Mesenchymal stem cell (in vitro differentiated cells and primary cell): ENCODE measurements at regions not wholly inside any gene's neighbourhood (a gene's known extent, or its start where the extent isn't known, plus 50 kb on each side); places are given as distances from the start of the nearest gene placed in this dataset.

ENCODE experiments used
- DNase-seq: peaks from one replicate; pipeline ENCODE4 v3.0.0-alpha.2; 2013
- H2AFZ ChIP-seq: one replicate; pipeline ENCODE4 v1.6.1; 2013; ENCODE audit warnings: low read depth, mild to moderate bottlenecking, control low read depth, inconsistent platforms, low read length, moderate library complexity
- H2AK5ac ChIP-seq: 2 replicates; pipeline ENCODE4 v1.6.1; 2013; ENCODE audit warnings: low read length, moderate library complexity, mild to moderate bottlenecking, inconsistent platforms; ENCODE audit not compliant: severe bottlenecking
- H2BK120ac ChIP-seq: one replicate; pipeline ENCODE4 v1.6.1; 2013; ENCODE audit warnings: low read depth, mild to moderate bottlenecking, inconsistent platforms, low read length, moderate library complexity
- H2BK12ac ChIP-seq, 2 experiments: one replicate each; pipeline ENCODE4 v1.6.1; 2013; ENCODE audit warnings: inconsistent platforms in 2 of 2, low read length in 2 of 2, mild to moderate bottlenecking in 2 of 2, moderate library complexity in 2 of 2, control low read depth in 1 of 2
- H2BK15ac ChIP-seq: one replicate; pipeline ENCODE4 v1.6.1; 2013; ENCODE audit warnings: mild to moderate bottlenecking, low read depth, inconsistent platforms; ENCODE audit not compliant: poor library complexity, severe bottlenecking
- H2BK5ac ChIP-seq: 2 replicates; pipeline ENCODE4 v1.6.1; 2013; ENCODE audit warnings: low read depth, mild to moderate bottlenecking, low read length, control low read depth, inconsistent platforms; ENCODE audit not compliant: poor library complexity, severe bottlenecking
- H3K14ac ChIP-seq, 2 experiments: one replicate each; pipeline ENCODE4 v1.6.1; 2013; ENCODE audit warnings: inconsistent platforms in 2 of 2, low read length in 2 of 2, control low read depth in 1 of 2, mild to moderate bottlenecking in 1 of 2, moderate library complexity in 1 of 2
- H3K18ac ChIP-seq, 2 experiments: one replicate each; pipeline ENCODE4 v1.6.1; 2013; ENCODE audit warnings: inconsistent platforms in 2 of 2, low read length in 2 of 2, control low read depth in 1 of 2, low read depth in 1 of 2, mild to moderate bottlenecking in 1 of 2
- H3K23ac ChIP-seq, 2 experiments: one replicate each; pipeline ENCODE4 v1.6.1; 2013; ENCODE audit warnings: inconsistent platforms in 2 of 2, low read length in 2 of 2, mild to moderate bottlenecking in 2 of 2, moderate library complexity in 2 of 2, control low read depth in 1 of 2
- H3K27ac ChIP-seq: 2 replicates; pipeline ENCODE4 v1.5.1; 2013; ENCODE audit warnings: mild to moderate bottlenecking, moderate library complexity, low read length, control low read depth, inconsistent platforms; ENCODE audit not compliant: poor library complexity, severe bottlenecking
- H3K27me3 ChIP-seq, 2 experiments: 2 replicates each; pipeline versions ENCODE4 v1.6.1 to v1.7.0; 2013; ENCODE audit warnings: low read length in 2 of 2, mild to moderate bottlenecking in 2 of 2, moderate library complexity in 2 of 2, control low read depth in 1 of 2, inconsistent platforms in 1 of 2; ENCODE audit not compliant: control insufficient read depth in 1 of 2, insufficient read depth in 1 of 2
- H3K36me3 ChIP-seq, 2 experiments: 2 replicates each; pipeline versions ENCODE4 v1.6.1 to v1.7.0; 2013; ENCODE audit warnings: low read length in 2 of 2, control low read depth in 1 of 2, inconsistent platforms in 1 of 2, low read depth in 1 of 2, mild to moderate bottlenecking in 1 of 2; ENCODE audit not compliant: insufficient read depth in 2 of 2, control insufficient read depth in 1 of 2
- H3K4ac ChIP-seq, 2 experiments: one replicate each; pipeline ENCODE4 v1.6.1; 2013; ENCODE audit warnings: inconsistent platforms in 2 of 2, low read length in 2 of 2, mild to moderate bottlenecking in 2 of 2, moderate library complexity in 2 of 2, control low read depth in 1 of 2, low read depth in 1 of 2
- H3K4me1 ChIP-seq: 2 replicates; pipeline ENCODE4 v1.6.1; 2013; ENCODE audit warnings: low read depth, low read length, control low read depth; ENCODE audit not compliant: control insufficient read depth, insufficient read depth
- H3K4me2 ChIP-seq: 2 replicates; pipeline ENCODE4 v1.6.1; 2013; ENCODE audit warnings: low read length, mild to moderate bottlenecking, inconsistent platforms; ENCODE audit not compliant: poor library complexity, severe bottlenecking
- H3K4me3 ChIP-seq, 2 experiments: 2 replicates each; pipeline versions ENCODE4 v1.5.1 to v1.7.0; 2013; ENCODE audit warnings: low read length in 2 of 2, mild to moderate bottlenecking in 2 of 2, control low read depth in 1 of 2, low read depth in 1 of 2; ENCODE audit not compliant: insufficient read depth in 1 of 2
- H3K79me1 ChIP-seq: replicated peaks from 2 replicates; pipeline ENCODE4 v1.6.1; 2013; ENCODE audit warnings: mild to moderate bottlenecking, control low read depth, low read length, inconsistent platforms; ENCODE audit not compliant: poor library complexity, severe bottlenecking
- H3K9ac ChIP-seq: 2 replicates; pipeline ENCODE4 v1.7.0; 2013; ENCODE audit warnings: mild to moderate bottlenecking, low read length, moderate library complexity
- H3K9me3 ChIP-seq: 2 replicates; pipeline ENCODE4 v1.7.0; 2013; ENCODE audit warnings: mild to moderate bottlenecking, low read length; ENCODE audit not compliant: control insufficient read depth
- H4K8ac ChIP-seq: one replicate; pipeline ENCODE4 v1.6.1; 2013; ENCODE audit warnings: inconsistent platforms, mild to moderate bottlenecking, low read length, moderate library complexity
- H4K91ac ChIP-seq: one replicate; pipeline ENCODE4 v1.6.1; 2013; ENCODE audit warnings: mild to moderate bottlenecking, low read length, inconsistent platforms
- WGBS: methylation state at CpG from one replicate; pipeline ENCODE4 v1.1.7; 2013; ENCODE audit warnings: mixed read lengths; 5-methylcytosine and 5-hydroxymethylcytosine counted together

DNA sequence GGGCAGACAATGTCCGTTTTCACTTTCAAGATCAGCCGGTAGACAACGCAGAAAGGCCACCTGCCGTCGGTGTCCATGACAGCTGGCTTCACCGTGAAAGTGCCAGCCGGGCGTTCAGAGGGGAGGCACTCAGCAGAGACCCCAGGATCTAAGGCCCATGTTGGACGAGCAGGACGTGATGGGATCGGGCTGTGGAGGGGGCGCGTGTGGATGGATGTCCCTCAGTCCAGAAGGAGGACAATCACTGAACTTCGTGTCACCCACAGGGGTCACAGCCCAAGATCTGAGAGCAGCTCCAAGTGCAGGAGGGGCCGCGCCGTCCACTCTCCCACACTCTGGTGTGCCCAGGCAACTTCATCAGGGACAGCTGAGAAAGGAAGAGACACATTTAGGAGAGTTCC lies 164.4 kb downstream of the BRD1 start:
- no peak overlapping the region for H2BK120ac ChIP-seq
- WGBS = 88% methylated on average over 17 of the region's 17 CpGs
- no peaks in the 10 kb centered on the region for H3K4me1 ChIP-seq
- no peak overlapping the region for H2BK15ac ChIP-seq
- no peak overlapping the region for H3K18ac ChIP-seq
- H3K27me3 ChIP-seq = peaks cover 2 to 8% of the 10 kb centered on the region in 2 experiments
- H3K23ac ChIP-seq = no peak overlapping the region
- DNase-seq = no peak
- H3K14ac ChIP-seq = no peak overlapping the region
- H2BK12ac ChIP-seq = no peak overlapping the region
- H2BK5ac ChIP-seq = no peak overlapping the region
- H2AFZ ChIP-seq = no peak overlapping the region
- H4K8ac ChIP-seq = no peak overlapping the region
- no peak overlapping the region for H3K9ac ChIP-seq
- H3K4ac ChIP-seq = no peak overlapping the region
- no peak overlapping the region for H4K91ac ChIP-seq
- no peak overlapping the region for H2AK5ac ChIP-seq
- no peak overlapping the region for H3K4me2 ChIP-seq
- no peak overlapping the region for H3K27ac ChIP-seq
- no peak overlapping the region for H3K4me3 ChIP-seq
- no peaks in the 10 kb centered on the region for H3K36me3 ChIP-seq
- H3K79me1 ChIP-seq = no peaks in the 10 kb centered on the region
- no peaks in the 10 kb centered on the region for H3K9me3 ChIP-seq

DNA sequence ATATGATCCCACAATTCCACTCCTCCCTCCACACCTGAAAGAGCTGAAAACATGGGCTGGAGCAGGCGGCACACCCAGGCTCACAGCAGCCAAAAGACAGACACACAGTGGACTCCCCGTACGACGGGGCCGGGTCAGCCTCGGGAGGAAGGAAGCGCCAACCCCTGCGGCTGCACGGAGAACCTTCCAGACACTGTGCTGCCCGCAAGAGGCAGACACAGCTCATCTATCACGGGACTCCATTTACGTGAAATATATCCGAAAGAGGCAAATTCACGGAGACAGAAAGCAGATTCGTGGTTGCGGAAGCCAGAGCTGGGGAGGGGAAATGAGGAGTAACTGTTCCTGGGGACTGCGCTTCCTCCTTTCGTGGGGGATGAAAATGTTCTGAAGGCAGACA lies 165.0 kb downstream of the BRD1 start:
- H3K79me1 ChIP-seq = no peaks in the 10 kb centered on the region
- H3K14ac ChIP-seq = no peak overlapping the region
- no peaks in the 10 kb centered on the region for H3K4me1 ChIP-seq
- no peaks in the 10 kb centered on the region for H3K36me3 ChIP-seq
- no peaks in the 10 kb centered on the region for H3K9me3 ChIP-seq
- H3K4me3 ChIP-seq = no peak overlapping the region
- H4K91ac ChIP-seq = peak overlapping the region; percentile 15
- H3K4ac ChIP-seq = no peak overlapping the region
- DNase-seq = no peak
- H3K4me2 ChIP-seq = no peak overlapping the region
- H2AFZ ChIP-seq = no peak overlapping the region
- H2BK12ac ChIP-seq = no peak overlapping the region
- no peak overlapping the region for H3K9ac ChIP-seq
- H3K27ac ChIP-seq = no peak overlapping the region
- H3K27me3 ChIP-seq = peaks cover 0 to 6% of the 10 kb centered on the region in 2 experiments
- H3K18ac ChIP-seq = no peak overlapping the region
- H2BK15ac ChIP-seq = no peak overlapping the region
- no peak overlapping the region for H2BK120ac ChIP-seq
- no peak overlapping the region for H2AK5ac ChIP-seq
- no peak overlapping the region for H3K23ac ChIP-seq
- H2BK5ac ChIP-seq = no peak overlapping the region
- no peak overlapping the region for H4K8ac ChIP-seq
- WGBS = 88% methylated on average over 18 of the region's 18 CpGs

DNA sequence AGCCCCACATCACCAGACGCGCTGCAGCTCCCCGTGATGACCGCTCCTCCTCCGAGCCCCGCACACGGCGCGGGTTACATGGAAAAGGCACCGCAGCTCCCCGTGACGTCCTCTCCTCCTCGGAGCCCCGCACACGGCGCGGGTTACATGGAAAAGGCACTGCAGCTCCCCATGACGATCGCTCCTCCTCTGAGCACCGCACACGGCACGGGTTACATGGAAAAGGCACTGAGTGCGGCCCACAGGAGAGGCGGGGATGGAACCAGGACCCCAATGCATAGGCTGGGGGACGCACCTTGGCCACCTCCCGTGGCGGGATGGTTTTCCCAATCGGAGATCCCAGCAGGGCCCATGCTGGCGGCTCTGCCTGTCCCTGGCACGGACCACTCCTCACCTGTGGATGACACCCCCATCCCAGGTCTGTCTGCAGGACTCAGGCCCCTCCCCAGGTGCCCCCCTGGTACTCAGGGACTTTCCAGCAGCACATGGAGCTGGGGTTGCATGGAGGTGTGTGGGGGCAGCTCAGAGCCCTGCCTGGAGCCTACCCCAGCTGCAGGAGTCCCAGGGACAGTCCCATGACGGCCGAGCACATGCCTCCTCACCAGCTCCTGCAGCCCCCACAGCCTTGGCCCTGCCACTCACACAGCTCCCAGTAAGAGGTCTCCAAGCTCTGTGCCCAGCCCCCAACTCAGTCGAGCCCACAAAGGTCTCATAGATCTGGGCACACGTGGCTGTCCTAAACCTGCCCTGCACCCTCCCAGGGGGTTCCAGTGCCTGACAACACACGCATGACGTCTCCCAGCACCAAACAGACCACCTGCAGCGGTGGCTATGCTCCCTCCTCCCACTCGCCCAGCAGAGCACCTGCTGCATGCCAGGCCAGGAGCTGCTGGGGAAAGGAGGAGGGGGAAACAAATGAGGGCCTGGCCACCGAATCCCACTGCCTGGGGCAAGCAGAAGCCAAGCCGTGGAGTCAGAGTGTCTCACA lies 166.6 kb downstream of the BRD1 start:
- H2BK15ac ChIP-seq = no peak overlapping the region
- no peaks in the 10 kb centered on the region for H3K79me1 ChIP-seq
- no peaks in the 10 kb centered on the region for H3K4me1 ChIP-seq
- H2BK120ac ChIP-seq = no peak overlapping the region
- H3K27ac ChIP-seq = no peak overlapping the region
- H3K4me3 ChIP-seq = no peak overlapping the region
- H2AK5ac ChIP-seq = no peak overlapping the region
- no peaks in the 10 kb centered on the region for H3K36me3 ChIP-seq
- H2BK5ac ChIP-seq = no peak overlapping the region
- no peak overlapping the region for H4K8ac ChIP-seq
- no peak overlapping the region for H2BK12ac ChIP-seq
- H4K91ac ChIP-seq = no peak overlapping the region
- H3K27me3 ChIP-seq = peaks cover 0 to 6% of the 10 kb centered on the region in 2 experiments
- no peak overlapping the region for H3K23ac ChIP-seq
- no peak overlapping the region for H3K4me2 ChIP-seq
- DNase-seq = no peak
- H3K4ac ChIP-seq = no peak overlapping the region
- no peak overlapping the region for H2AFZ ChIP-seq
- H3K9me3 ChIP-seq = no peaks in the 10 kb centered on the region
- no peak overlapping the region for H3K9ac ChIP-seq
- H3K18ac ChIP-seq = no peak overlapping the region
- no peak overlapping the region for H3K14ac ChIP-seq
- 88% methylated on average over 40 of the region's 40 CpGs for WGBS

DNA sequence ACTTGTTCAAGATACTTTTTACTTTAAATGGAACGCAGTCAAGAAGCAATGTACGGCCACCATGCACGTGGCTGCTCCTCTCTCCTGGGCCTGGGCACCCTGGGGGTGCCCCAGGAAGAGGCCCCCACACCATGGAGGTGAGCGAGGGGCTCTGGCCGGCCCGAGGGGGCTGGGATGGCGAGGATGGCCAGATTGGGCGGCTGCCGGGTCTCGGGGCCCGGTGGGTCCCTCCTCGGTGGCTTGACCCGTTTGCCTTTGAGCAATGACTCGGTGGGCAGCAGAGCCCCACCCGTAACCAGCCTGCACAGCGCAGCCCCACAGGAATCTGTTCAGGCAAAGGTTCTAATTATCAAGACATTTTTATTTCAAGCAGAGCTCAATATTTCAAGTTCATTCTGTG lies 167.4 kb downstream of the BRD1 start:
- no peak overlapping the region for H2BK15ac ChIP-seq
- no peaks in the 10 kb centered on the region for H3K36me3 ChIP-seq
- no peaks in the 10 kb centered on the region for H3K79me1 ChIP-seq
- no peak for DNase-seq
- WGBS = 86% methylated on average over 16 of the region's 16 CpGs
- no peak overlapping the region for H2AFZ ChIP-seq
- H3K4me2 ChIP-seq = no peak overlapping the region
- no peak overlapping the region for H4K8ac ChIP-seq
- no peaks in the 10 kb centered on the region for H3K4me1 ChIP-seq
- H2AK5ac ChIP-seq = no peak overlapping the region
- H3K23ac ChIP-seq = no peak overlapping the region
- no peak overlapping the region for H3K4ac ChIP-seq
- H3K4me3 ChIP-seq = no peak overlapping the region
- H4K91ac ChIP-seq = no peak overlapping the region
- H3K18ac ChIP-seq = no peak overlapping the region
- no peak overlapping the region for H3K9ac ChIP-seq
- no peak overlapping the region for H2BK12ac ChIP-seq
- no peak overlapping the region for H2BK5ac ChIP-seq
- no peak overlapping the region for H3K27ac ChIP-seq
- H3K14ac ChIP-seq = no peak overlapping the region
- no peaks in the 10 kb centered on the region for H3K9me3 ChIP-seq
- H2BK120ac ChIP-seq = no peak overlapping the region
- H3K27me3 ChIP-seq = peaks cover 0 to 6% of the 10 kb centered on the region in 2 experiments
